Eye (tissue), 1 donor: ENCODE measurements at regions not wholly inside any gene's neighbourhood (a gene's known extent, or its start where the extent isn't known, plus 50 kb on each side); places are given as distances from the start of the nearest gene placed in this dataset.

ENCODE experiments used
- DNase-seq: peaks from one replicate; pipeline ENCODE4 v3.0.0-alpha.2; 2015

- no peak for DNase-seq
Measured at GRCh38 chr20:60294632-60295031, 336.4 kb downstream of the CDH26 start.

- no peak for DNase-seq
Measured at GRCh38 chr20:60295214-60295613, 337.0 kb downstream of the CDH26 start.

GRCh38 chr20:60297649-60298048 is 339.4 kb downstream of the CDH26 start:
- DNase-seq = no peak

GRCh38 chr20:60298647-60299046 is 340.4 kb downstream of the CDH26 start:
- no peak for DNase-seq

- DNase-seq = no peak
Measured at GRCh38 chr20:60299951-60300350, 341.7 kb downstream of the CDH26 start.

GRCh38 chr20:60300374-60300773 is 342.2 kb downstream of the CDH26 start:
- DNase-seq = no peak

GRCh38 chr20:60302875-60303274 is 344.7 kb downstream of the CDH26 start:
- DNase-seq = no peak

GRCh38 chr20:60304026-60304590 is 345.9 kb downstream of the CDH26 start:
- DNase-seq = no peak

- DNase-seq = no peak
Measured at GRCh38 chr20:60304931-60305330, 346.7 kb downstream of the CDH26 start.

- no peak for DNase-seq
Measured at GRCh38 chr20:60306105-60306504, 347.9 kb downstream of the CDH26 start.

GRCh38 chr20:60306551-60306950 is 348.3 kb downstream of the CDH26 start:
- DNase-seq = no peak

- no peak for DNase-seq
Measured at GRCh38 chr20:60310560-60311349, 352.5 kb downstream of the CDH26 start.

- DNase-seq = no peak
Measured at GRCh38 chr20:60313191-60313590, 355.0 kb downstream of the CDH26 start.

- no peak for DNase-seq
Measured at GRCh38 chr20:60313614-60314013, 355.4 kb downstream of the CDH26 start.

GRCh38 chr20:60314727-60315126 is 356.5 kb downstream of the CDH26 start:
- no peak for DNase-seq

- no peak for DNase-seq
Measured at GRCh38 chr20:60316476-60317158, 358.4 kb downstream of the CDH26 start.

GRCh38 chr20:60317401-60317800 is 359.2 kb downstream of the CDH26 start:
- no peak for DNase-seq

GRCh38 chr20:60321601-60322000 is 363.4 kb downstream of the CDH26 start:
- DNase-seq = no peak

GRCh38 chr20:60326821-60327220 is 368.6 kb downstream of the CDH26 start:
- DNase-seq = no peak

GRCh38 chr20:60327971-60328660 is 369.9 kb downstream of the CDH26 start:
- no peak for DNase-seq

GRCh38 chr20:60330461-60330860 is 372.2 kb downstream of the CDH26 start:
- no peak for DNase-seq

- DNase-seq = no peak
Measured at GRCh38 chr20:60331688-60332300, 373.6 kb downstream of the CDH26 start.

- no peak for DNase-seq
Measured at GRCh38 chr20:60332523-60332922, 374.3 kb downstream of the CDH26 start.
